Choroid plexus epithelial cell (primary cell): ENCODE measurements at regions not wholly inside any gene's neighbourhood (a gene's known extent, or its start where the extent isn't known, plus 50 kb on each side); places are given as distances from the start of the nearest gene placed in this dataset.

Experiments used
- DNase-seq: peaks from one replicate; pipeline ENCODE4 v3.0.0-alpha.2; 2010; ENCODE audit warnings: low read depth
- H3K4me3 ChIP-seq: 2 replicates; pipeline ENCODE4 v1.5.1; 2011; ENCODE audit warnings: low read depth, mild to moderate bottlenecking, control low read depth, low read length, moderate library complexity
- CTCF ChIP-seq: conservative IDR thresholded peaks from 2 replicates; pipeline ENCODE4 v1.5.1; 2011; ENCODE audit warnings: low read depth, mild to moderate bottlenecking, control low read depth, inconsistent platforms, low read length, moderate library complexity

GRCh38 chr20:57821935-57822334, 112.1 kb upstream of the PMEPA1 start:
- no peak for TF ChIP-seq CTCF
- H3K4me3 ChIP-seq = no peak overlapping the region
- no peak for DNase-seq

GRCh38 chr20:57819691-57820380, 110.0 kb upstream of the PMEPA1 start:
- no peak for DNase-seq
- no peak for TF ChIP-seq CTCF
- H3K4me3 ChIP-seq = no peak overlapping the region

GRCh38 chr20:57819291-57819690, 109.5 kb upstream of the PMEPA1 start:
- no peak for TF ChIP-seq CTCF
- DNase-seq = no peak
- no peak overlapping the region for H3K4me3 ChIP-seq

GRCh38 chr20:57818418-57819181, 108.8 kb upstream of the PMEPA1 start:
- TF ChIP-seq CTCF = no peak
- no peak for DNase-seq
- no peak overlapping the region for H3K4me3 ChIP-seq

GRCh38 chr20:57815405-57815804, 105.6 kb upstream of the PMEPA1 start:
- TF ChIP-seq CTCF = no peak
- H3K4me3 ChIP-seq = no peak overlapping the region
- DNase-seq = no peak

- TF ChIP-seq CTCF = no peak
- no peak for DNase-seq
- H3K4me3 ChIP-seq = no peak overlapping the region
Measured at GRCh38 chr20:57814529-57814928, 104.7 kb upstream of the PMEPA1 start.
